ENCODE measurements at regions not wholly inside any gene's neighbourhood (a gene's known extent, or its start where the extent isn't known, plus 50 kb on each side); places are given as distances from the start of the nearest gene placed in this dataset.
"Not testable (repeated sequence)": the region's sequence is repeated elsewhere in the genome, so short reads cannot be mapped to it uniquely, and the experiment has no call there.

DNA sequence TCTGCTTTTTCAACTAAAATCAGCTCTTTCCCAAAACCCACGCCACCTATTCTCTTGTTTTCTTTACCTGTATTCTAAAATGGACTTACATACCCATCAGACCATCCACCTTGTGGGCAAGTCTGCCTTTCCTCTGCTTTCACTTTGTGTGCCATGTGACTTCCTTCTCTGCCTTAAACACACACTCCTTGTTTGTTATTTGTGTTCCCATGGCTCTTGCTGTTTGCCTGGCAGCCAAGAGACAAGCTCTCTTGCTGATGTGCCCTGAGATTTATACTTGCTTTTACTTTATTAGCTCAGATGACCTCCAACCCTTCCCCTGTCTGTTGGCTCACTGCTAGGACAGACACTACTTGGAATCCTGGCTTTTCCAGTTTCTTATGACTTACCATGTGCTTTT, 309.7 kb upstream of the LRRTM4 start:
- Histone ChIP-seq H3K27me3 (ENCODE audit: control insufficient read depth, insufficient read depth, low read length) (no peaks in the 10 kb centered on the region), H3K36me3 (ENCODE audit: control insufficient read depth, insufficient read depth, low read length) (no peaks in the 10 kb centered on the region), H3K27ac (ENCODE audit: low read length) (no peak overlapping the region), H3K4me3 (ENCODE audit: low read length) (no peak overlapping the region), H3K9me3 (ENCODE audit: control insufficient read depth, insufficient read depth, low read length) (peaks cover 3% of the 10 kb centered on the region; the same call in 1 of the 2 replicates), H3K4me1 (ENCODE audit: control insufficient read depth, insufficient read depth, low read length) (no peaks in the 10 kb centered on the region)
- no CpG with 5 or more reads among the region's 1 CpG for WGBS (ENCODE audit: insufficient coverage, insufficient read length)
- DNase-seq (ENCODE audit: low read depth, low spot score), result no peak

DNA sequence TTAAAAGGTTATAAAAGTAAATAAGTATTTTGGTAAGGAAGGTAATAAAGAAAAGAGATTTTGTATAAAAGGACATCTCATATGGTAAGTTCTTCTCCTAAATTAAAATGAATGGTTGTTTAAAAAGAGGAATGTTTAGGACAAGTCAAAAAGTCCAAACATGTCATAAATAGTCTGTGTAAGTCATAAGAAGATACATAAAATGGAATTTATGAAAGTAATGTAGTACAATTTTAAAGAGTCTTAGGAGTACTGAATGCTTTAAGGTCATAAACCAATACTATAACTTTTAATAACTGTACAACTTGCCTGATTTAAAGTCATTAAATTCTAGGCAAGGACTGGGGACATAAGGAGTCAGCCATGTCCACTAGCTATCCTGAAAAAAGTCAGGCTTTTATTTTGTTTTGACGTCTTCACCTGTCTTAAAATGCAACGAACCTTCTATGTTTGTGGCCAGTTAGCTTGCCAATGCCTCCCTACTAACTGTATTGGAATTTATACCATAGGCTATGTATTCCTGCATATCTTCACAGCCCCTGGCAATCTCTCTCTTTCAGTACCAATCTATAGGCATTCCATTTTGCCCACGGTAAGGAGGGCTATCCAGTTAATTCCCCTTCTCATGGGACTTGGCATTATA, 312.3 kb upstream of the LRRTM4 start:
- no CpG with 5 or more reads among the region's 3 CpGs for WGBS (ENCODE audit: insufficient coverage, insufficient read length)

DNA sequence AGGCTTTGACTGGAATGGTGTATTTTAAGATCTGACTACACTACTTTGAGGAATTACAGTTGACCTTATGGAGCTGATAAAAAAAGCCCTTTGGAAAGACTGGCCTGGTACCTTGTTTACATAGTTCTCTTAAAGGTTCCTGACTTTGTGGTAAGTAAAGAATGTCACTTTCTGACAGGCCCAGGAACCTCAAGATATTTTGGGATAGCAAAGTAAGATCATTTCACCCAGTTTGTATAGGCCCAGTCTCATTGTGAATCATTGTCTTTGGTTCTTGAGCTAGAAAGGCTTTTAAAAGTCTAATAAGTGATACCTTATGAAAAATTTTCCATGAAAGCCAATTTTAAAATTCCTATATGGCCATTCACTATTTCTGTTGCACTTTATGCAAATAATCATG, 316.3 kb upstream of the LRRTM4 start:
- Histone ChIP-seq H3K36me3 (ENCODE audit: control insufficient read depth, insufficient read depth, low read length) (no peaks in the 10 kb centered on the region), H3K27ac (ENCODE audit: low read length) (no peak overlapping the region), H3K4me1 (ENCODE audit: control insufficient read depth, insufficient read depth, low read length) (no peaks in the 10 kb centered on the region), H3K9me3 (ENCODE audit: control insufficient read depth, insufficient read depth, low read length) (peaks cover 3% of the 10 kb centered on the region; the same call in 1 of the 2 replicates), H3K27me3 (ENCODE audit: control insufficient read depth, insufficient read depth, low read length) (no peaks in the 10 kb centered on the region), H3K4me3 (ENCODE audit: low read length) (no peak overlapping the region)
- DNase-seq (ENCODE audit: low read depth, low spot score), result no peak

More for the DNA sequence above, 312.3 kb upstream of the LRRTM4 start:
- no peak overlapping the region for H3K4me3 ChIP-seq (ENCODE audit: low read length)
- peaks cover 3% of the 10 kb centered on the region; the same call in 1 of the 2 replicates for H3K9me3 ChIP-seq (ENCODE audit: control insufficient read depth, insufficient read depth, low read length)
- no peaks in the 10 kb centered on the region for H3K36me3 ChIP-seq (ENCODE audit: control insufficient read depth, insufficient read depth, low read length)
- no peaks in the 10 kb centered on the region for H3K4me1 ChIP-seq (ENCODE audit: control insufficient read depth, insufficient read depth, low read length)
- H3K27me3 ChIP-seq (ENCODE audit: control insufficient read depth, insufficient read depth, low read length), result no peaks in the 10 kb centered on the region
- H3K27ac ChIP-seq (ENCODE audit: low read length), result no peak overlapping the region
- DNase-seq (ENCODE audit: low read depth, low spot score), result no peak

GRCh38 chr2:77839102-77839501, 316.9 kb upstream of the LRRTM4 start:
- no peak overlapping the region for H3K27ac ChIP-seq (ENCODE audit: low read length)
- no peaks in the 10 kb centered on the region for H3K4me1 ChIP-seq (ENCODE audit: control insufficient read depth, insufficient read depth, low read length)
- H3K4me3 ChIP-seq (ENCODE audit: low read length), result no peak overlapping the region
- no peak for DNase-seq (ENCODE audit: low read depth, low spot score)
- H3K27me3 ChIP-seq (ENCODE audit: control insufficient read depth, insufficient read depth, low read length), result no peaks in the 10 kb centered on the region
- peaks cover 3% of the 10 kb centered on the region; the same call in 1 of the 2 replicates for H3K9me3 ChIP-seq (ENCODE audit: control insufficient read depth, insufficient read depth, low read length)
- no peaks in the 10 kb centered on the region for H3K36me3 ChIP-seq (ENCODE audit: control insufficient read depth, insufficient read depth, low read length)

GRCh38 chr2:77862120-77862519, 339.9 kb upstream of the LRRTM4 start:
- Histone ChIP-seq H3K9me3 (ENCODE audit: control insufficient read depth, insufficient read depth, low read length) (no peaks in the 10 kb centered on the region), H3K36me3 (ENCODE audit: control insufficient read depth, insufficient read depth, low read length) (no peaks in the 10 kb centered on the region), H3K4me3 (ENCODE audit: low read length) (no peak overlapping the region), H3K4me1 (ENCODE audit: control insufficient read depth, insufficient read depth, low read length) (no peaks in the 10 kb centered on the region), H3K27ac (ENCODE audit: low read length) (no peak overlapping the region), H3K27me3 (ENCODE audit: control insufficient read depth, insufficient read depth, low read length) (no peaks in the 10 kb centered on the region)
- no peak for DNase-seq (ENCODE audit: low read depth, low spot score)

GRCh38 chr2:77864426-77864825, 342.2 kb upstream of the LRRTM4 start:
- no CpG with 5 or more reads among the region's 4 CpGs for WGBS (ENCODE audit: insufficient coverage, insufficient read length)
- no peaks in the 10 kb centered on the region for H3K36me3 ChIP-seq (ENCODE audit: control insufficient read depth, insufficient read depth, low read length)
- no peak for DNase-seq (ENCODE audit: low read depth, low spot score)
- no peaks in the 10 kb centered on the region for H3K9me3 ChIP-seq (ENCODE audit: control insufficient read depth, insufficient read depth, low read length)
- no peak overlapping the region for H3K27ac ChIP-seq (ENCODE audit: low read length)
- H3K27me3 ChIP-seq (ENCODE audit: control insufficient read depth, insufficient read depth, low read length), result no peaks in the 10 kb centered on the region
- H3K4me3 ChIP-seq (ENCODE audit: low read length), result no peak overlapping the region
- H3K4me1 ChIP-seq (ENCODE audit: control insufficient read depth, insufficient read depth, low read length), result no peaks in the 10 kb centered on the region

- Histone ChIP-seq H3K4me1 (ENCODE audit: control insufficient read depth, insufficient read depth, low read length) (no peaks in the 10 kb centered on the region), H3K9me3 (ENCODE audit: control insufficient read depth, insufficient read depth, low read length) (no peaks in the 10 kb centered on the region), H3K4me3 (ENCODE audit: low read length) (no peak overlapping the region), H3K27ac (ENCODE audit: low read length) (no peak overlapping the region), H3K36me3 (ENCODE audit: control insufficient read depth, insufficient read depth, low read length) (no peaks in the 10 kb centered on the region), H3K27me3 (ENCODE audit: control insufficient read depth, insufficient read depth, low read length) (no peaks in the 10 kb centered on the region)
- DNase-seq (ENCODE audit: low read depth, low spot score), result no peak
- WGBS (ENCODE audit: insufficient coverage, insufficient read length), result no CpG with 5 or more reads among the region's 3 CpGs
Observed at GRCh38 chr2:77866661-77867060, 344.5 kb upstream of the LRRTM4 start.

- Histone ChIP-seq H3K4me1 (ENCODE audit: control insufficient read depth, insufficient read depth, low read length) (no peaks in the 10 kb centered on the region), H3K4me3 (ENCODE audit: low read length) (no peak overlapping the region), H3K27ac (ENCODE audit: low read length) (no peak overlapping the region), H3K27me3 (ENCODE audit: control insufficient read depth, insufficient read depth, low read length) (no peaks in the 10 kb centered on the region), H3K9me3 (ENCODE audit: control insufficient read depth, insufficient read depth, low read length) (no peaks in the 10 kb centered on the region), H3K36me3 (ENCODE audit: control insufficient read depth, insufficient read depth, low read length) (no peaks in the 10 kb centered on the region)
- DNase-seq (ENCODE audit: low read depth, low spot score), result no peak
Observed at GRCh38 chr2:77867146-77867545, 345.0 kb upstream of the LRRTM4 start.

DNA sequence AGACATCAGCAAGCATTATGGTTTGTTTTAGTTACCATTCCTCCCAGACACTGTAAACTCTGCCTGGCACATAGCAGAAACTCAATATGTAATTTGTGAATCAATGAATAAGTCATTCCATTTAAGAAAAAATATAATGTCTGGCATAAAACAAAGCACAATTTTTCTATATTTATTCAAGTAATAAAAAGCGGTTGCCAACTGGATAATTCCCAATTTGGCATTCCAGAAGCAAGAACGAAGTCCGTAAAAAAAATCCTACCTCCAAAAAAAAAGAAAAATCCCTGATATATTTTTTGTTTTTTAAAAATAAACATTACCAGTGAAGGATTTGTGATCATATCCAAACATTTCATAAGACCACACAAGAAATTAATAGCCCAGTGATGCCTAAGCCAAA, 351.3 kb upstream of the LRRTM4 start:
- Histone ChIP-seq H3K9me3 (ENCODE audit: control insufficient read depth, insufficient read depth, low read length) (no peaks in the 10 kb centered on the region), H3K36me3 (ENCODE audit: control insufficient read depth, insufficient read depth, low read length) (no peaks in the 10 kb centered on the region), H3K4me1 (ENCODE audit: control insufficient read depth, insufficient read depth, low read length) (no peaks in the 10 kb centered on the region), H3K27ac (ENCODE audit: low read length) (no peak overlapping the region), H3K4me3 (ENCODE audit: low read length) (no peak overlapping the region), H3K27me3 (ENCODE audit: control insufficient read depth, insufficient read depth, low read length) (no peaks in the 10 kb centered on the region)
- no peak for DNase-seq (ENCODE audit: low read depth, low spot score)
- no CpG with 5 or more reads among the region's 3 CpGs for WGBS (ENCODE audit: insufficient coverage, insufficient read length)

GRCh38 chr2:77900211-77900610, 378.0 kb upstream of the LRRTM4 start:
- WGBS (ENCODE audit: insufficient coverage, insufficient read length), result no CpG with 5 or more reads among the region's 6 CpGs
- H3K9me3 ChIP-seq (ENCODE audit: control insufficient read depth, insufficient read depth, low read length), result not testable (repeated sequence)

GRCh38 chr2:77910136-77910535, 388.0 kb upstream of the LRRTM4 start:
- Histone ChIP-seq H3K27me3 (ENCODE audit: control insufficient read depth, insufficient read depth, low read length) (no peaks in the 10 kb centered on the region), H3K9me3 (ENCODE audit: control insufficient read depth, insufficient read depth, low read length) (no peaks in the 10 kb centered on the region), H3K4me1 (ENCODE audit: control insufficient read depth, insufficient read depth, low read length) (no peaks in the 10 kb centered on the region), H3K36me3 (ENCODE audit: control insufficient read depth, insufficient read depth, low read length) (no peaks in the 10 kb centered on the region), H3K4me3 (ENCODE audit: low read length) (no peak overlapping the region), H3K27ac (ENCODE audit: low read length) (no peak overlapping the region)
- WGBS (ENCODE audit: insufficient coverage, insufficient read length), result no CpG with 5 or more reads among the region's 3 CpGs
- DNase-seq (ENCODE audit: low read depth, low spot score), result no peak

More at GRCh38 chr2:77900211-77900610, 378.0 kb upstream of the LRRTM4 start:
- not testable (repeated sequence) for DNase-seq (ENCODE audit: low read depth, low spot score); H3K27ac ChIP-seq (ENCODE audit: low read length); H3K4me3 ChIP-seq (ENCODE audit: low read length); H3K36me3 ChIP-seq (ENCODE audit: control insufficient read depth, insufficient read depth, low read length); H3K27me3 ChIP-seq (ENCODE audit: control insufficient read depth, insufficient read depth, low read length); H3K4me1 ChIP-seq (ENCODE audit: control insufficient read depth, insufficient read depth, low read length)

All from iPS DF 6.9 (cell line).